NOMO-1 treated with DMSO at 0.1 percent for 48 hours (cell line): ENCODE measurements at regions not wholly inside any gene's neighbourhood (a gene's known extent, or its start where the extent isn't known, plus 50 kb on each side); places are given as distances from the start of the nearest gene placed in this dataset.

Experiments used
- DNase-seq: peaks from one replicate; lab custom pipeline; 2025; ENCODE audit not compliant: unreplicated experiment; lab: John Stamatoyannopoulos, UW

DNA sequence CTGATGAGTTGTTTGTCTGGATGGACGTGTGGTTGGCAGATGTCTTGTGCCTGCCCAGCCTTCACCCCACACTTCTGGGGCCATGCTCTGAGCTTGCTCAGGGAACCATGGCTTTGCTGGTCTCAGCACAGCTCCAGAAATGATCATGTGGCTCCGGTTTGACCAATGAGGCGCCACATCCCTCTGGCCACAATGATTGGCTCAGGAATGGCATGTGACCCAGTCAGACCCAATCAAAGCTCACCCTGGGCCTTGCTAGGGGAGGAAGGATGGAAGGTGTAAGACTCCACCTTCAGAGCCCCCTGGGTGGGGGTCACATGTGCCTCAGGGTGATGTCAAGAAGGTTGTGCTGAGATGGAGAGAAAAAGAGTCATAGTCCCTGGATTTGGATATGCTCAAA lies 281.6 kb upstream of the SULF2 start:
- DNase-seq: no peak

DNA sequence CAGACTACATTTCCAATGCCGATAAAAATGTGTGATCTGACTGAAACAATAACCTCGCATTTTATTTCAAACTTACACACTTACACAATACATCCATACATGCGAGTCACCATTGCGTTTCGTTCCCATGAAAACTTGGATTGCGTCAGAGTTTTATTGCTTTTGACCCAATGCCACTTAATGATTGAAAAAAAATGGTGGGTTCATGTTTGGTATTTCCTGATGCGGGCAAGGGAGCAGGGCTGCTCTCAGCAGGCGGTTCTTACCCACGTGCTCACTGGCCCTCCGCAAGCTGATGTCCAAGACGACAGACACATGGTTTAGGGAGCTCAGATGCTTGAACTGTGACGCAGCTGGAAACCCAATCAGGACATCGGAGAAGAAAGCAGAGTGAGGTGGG lies 281.0 kb upstream of the SULF2 start:
- no peak for DNase-seq

DNA sequence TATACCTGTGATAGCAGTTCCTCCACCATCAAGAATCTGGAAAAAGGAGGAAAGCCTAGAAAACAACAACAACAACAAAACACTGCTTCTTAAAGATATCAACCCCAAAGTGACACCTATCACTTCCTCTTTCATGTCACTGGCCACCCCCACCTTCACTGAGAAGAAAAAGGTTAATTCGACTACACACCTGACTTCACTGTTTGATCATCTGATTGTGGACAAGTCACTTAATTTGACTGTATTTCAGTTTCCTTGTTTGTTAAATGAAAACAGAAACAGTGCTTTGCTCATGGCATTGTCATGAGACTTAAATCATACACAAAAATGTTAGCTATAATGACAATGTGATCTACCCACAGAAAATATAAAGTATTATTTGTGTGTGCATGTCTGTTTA lies 280.6 kb upstream of the SULF2 start:
- no peak for DNase-seq

DNA sequence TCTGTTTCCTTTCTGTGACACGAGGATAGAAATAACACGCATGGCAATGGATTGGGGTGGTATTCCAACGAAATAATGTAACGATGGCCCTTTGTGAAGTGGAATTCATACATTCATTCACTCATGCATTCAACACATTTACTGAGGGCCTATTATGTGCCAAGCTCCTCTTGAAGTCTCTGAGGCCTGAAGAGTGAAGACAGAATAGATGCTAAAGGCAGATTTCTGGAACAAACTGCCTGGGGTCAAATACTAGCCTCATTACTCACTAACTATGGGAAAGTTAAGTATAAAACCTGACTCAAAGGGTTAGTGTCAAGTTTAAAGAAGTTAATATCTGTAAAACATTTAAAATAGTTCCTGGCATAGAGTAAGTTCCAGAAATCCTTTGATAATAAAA lies 279.6 kb upstream of the SULF2 start:
- DNase-seq: no peak

DNA sequence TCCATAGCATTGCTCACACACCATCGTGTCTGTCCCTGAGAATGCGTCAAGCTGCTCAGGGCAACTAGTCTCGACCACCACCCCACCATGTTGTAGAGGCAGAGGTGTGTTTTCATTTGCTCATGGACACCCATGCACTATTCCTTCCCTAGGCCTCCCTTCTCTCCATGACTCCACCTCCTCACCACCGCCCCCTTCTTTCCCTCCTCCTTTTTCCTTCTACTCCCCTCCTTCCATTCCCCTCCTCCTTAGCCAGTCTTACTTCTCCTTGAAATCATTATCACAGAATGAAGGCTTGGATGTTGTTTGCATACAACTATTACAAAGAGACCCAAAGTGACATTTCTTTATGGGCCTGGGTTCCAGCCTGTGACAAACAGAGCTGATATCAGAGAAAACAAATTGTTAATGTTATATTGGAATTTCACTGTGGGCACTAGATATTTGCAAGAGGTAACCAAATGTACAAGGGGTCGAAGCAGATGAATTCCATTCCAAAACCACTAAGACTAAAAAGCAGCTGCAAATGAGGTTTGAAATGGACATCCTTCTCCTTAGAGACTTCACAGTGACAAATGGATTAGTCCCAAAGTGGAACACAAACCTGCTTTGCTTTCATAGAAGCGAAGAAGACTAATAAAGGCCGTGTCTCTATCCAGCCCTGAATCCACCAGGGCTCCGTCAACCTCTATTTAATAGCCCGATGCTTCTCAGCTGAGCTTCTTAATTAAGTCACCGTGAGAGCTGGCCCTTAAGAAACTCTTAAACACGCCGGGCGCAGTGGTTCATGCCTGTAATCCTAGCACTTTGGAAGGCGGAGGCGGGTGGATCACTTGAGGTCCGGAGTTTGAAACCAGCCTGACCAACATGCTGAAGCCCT lies 275.8 kb upstream of the SULF2 start:
- no peak for DNase-seq

DNA sequence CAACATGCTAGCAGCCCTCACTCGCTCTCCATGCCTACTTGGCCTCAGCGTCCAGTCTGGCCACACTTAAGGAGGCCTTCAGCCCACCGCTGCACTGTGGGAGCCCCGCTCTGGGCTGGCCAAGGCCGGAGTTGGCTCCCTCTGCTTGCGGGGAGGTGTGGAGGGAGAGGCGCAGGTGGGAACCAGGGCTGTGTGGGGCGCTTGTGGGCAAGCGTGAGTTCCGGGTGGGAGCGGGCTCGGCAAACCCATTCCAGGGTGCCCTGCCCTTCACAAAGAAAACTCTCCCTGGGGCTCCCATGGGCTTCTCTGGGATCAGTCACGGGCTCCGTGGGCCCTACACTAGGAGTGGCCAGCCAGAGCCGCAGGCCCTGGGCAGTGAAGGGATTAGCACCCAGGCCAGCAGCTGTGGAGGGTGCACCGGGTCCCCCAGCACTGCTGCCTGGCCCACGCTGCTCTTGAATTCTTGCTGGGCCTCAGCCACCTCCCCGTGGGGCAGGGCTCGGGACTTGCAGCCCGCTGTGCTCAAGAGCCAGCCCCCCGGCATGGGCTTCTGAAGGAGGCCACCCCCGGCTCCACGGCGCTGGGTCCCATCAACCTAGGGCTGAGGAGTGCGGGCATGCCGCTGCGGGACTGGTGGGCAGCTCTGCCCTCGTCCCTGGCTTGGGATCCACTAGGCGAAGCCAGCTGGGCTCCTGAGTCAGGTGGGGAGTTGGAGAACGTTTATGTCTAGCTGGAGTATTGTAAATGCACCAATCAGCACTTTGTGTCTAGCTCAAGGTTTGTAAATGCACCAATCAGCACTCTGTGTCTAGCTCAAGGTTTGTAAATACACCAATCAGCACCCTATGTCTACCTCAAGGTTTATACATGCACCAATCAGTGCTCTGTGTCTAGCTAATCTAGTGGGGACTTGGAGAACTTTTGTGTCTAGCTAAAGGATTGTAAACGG lies 273.6 kb upstream of the SULF2 start:
- no peak for DNase-seq

DNA sequence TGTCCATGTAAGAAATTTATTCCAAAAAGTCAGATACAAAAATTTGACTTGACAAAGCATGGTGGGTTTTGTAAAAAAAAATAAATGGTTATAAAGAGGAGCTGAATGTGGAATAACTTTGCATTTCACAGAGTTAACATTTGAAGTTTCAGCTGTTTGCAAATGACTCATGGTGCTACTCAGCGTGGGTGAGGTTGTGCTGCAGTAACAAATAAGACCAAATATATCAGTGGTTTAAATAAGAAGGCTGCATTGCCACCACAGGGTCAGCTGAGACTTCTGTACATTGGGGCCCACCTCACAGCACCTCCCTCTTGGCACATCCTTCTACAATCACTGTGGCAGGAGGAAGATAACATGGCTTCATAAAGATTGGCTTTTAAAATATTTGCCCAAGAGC lies 272.5 kb upstream of the SULF2 start:
- DNase-seq: no peak

DNA sequence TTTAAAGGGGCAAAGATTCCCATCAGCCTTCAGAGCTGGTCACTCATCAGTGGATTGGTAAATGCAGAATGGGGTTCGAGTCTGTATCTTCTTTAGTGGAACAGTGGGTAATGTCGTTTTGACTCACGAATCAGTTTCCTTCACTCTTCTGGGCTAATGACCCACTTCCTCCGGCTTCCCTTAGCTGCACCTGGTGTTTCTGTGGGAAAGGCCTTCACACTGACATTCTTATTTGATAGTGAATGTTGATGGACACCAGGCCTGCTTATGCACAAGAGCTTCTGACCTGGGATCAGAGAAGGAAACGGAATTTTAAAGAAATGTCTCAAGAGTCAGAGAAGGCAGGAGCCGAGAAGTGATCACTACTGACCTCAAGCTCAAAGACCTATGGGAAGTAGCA lies 272.0 kb upstream of the SULF2 start:
- DNase-seq: no peak

DNA sequence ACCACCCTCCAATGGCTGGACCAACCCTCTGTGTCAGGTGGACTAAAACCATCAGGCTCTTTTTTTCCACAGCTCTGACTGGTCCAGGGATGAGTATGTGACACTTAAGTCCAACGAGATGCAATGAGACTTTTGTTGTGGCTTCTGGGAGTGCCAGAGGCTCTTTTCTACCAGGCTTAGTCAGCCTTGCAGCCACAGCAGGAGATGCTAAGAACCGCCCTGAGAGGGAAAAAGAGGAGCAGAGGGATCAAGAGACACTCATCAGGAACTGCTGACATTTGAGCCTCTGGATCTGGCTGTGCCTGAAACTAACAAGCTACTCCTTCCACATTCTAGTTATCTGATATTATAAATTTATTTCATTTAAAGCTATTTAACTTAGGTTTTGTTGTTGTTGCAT lies 270.9 kb upstream of the SULF2 start:
- DNase-seq: no peak

DNA sequence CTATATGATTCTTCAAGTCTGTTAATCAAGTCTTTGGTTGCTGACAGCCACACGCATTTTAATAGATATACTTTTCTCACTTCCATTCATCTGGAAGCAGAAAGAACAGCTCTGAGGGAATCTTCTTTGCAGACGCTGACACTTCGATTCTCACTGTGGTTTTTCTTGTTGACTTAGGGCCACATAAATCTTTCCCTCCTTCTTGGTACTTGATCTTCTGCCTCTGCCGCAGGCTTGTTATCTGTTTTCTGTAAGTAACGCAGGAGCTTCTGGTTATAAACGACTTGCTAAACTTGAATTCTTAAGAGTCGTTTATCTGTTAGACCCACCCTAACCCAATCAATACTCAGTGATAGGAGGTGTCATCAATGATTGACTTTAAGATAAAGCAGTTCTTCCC lies 268.8 kb upstream of the SULF2 start:
- no peak for DNase-seq

DNA sequence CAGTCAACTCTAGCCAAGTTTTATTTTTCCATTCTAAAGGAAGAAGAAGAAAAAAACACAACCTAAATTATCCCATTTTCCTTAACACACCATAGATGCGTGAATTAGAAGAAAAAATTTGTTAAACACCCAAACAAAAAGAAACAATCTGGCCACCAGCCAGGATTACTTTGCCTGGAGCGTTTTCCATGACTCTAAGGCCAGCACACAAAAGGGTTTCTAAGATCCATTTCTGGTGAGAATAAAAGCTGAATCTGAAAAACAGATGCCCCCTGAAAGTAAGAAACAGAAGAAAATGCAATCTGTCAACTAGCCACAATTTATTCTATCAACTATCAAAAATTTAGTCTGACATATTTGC lies 267.2 kb upstream of the SULF2 start:
- DNase-seq: no peak

DNA sequence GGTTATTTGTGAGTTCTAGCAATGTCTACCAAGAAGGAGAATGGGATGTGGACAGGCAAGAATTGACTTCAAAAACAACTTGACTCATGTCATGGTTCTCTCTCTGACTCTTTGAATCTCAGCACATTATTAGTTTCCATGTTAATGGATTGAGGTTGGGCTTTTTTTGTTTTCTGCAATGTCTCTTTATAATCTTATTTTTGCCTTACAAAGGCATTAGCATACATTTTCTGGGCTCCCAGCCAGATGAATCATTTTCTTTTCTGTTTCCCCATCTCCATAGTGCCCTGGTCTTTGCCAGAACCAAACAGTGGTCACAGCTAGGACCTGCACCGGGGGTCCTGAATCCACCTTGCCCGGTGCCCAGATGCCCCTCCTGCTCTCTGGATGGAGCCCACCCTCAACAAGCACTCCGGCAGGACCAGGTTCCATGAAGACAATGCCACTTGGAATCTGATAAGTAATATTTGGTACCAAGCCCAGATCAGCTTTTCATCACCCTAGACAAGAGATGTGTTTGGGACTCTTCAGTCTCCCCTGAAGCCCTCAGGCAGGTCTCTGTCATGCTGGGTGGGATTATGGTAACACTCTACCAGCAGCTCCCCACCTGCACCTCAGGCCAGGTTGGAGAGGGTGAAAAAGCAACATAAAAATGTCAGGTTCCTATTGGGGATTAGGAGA lies 266.7 kb upstream of the SULF2 start:
- no peak for DNase-seq

DNA sequence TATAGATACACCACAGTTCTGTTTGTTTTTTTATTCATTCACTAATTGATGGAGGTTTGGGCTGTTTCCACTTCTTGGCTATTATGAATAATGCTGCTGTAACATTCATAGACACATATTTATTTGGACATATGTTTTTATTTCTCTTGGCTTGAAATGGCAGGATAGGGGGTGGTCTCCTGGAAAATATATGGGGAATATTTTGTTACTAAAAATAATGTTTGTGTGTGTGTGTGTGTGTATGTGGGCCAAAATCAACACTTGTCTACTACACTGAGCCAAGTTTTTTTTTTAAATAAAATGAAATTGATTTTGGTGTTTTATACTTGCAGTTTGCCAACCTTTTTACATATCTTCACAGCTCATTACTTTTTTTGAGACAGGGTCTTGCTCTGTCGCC lies 264.4 kb upstream of the SULF2 start:
- DNase-seq: no peak

DNA sequence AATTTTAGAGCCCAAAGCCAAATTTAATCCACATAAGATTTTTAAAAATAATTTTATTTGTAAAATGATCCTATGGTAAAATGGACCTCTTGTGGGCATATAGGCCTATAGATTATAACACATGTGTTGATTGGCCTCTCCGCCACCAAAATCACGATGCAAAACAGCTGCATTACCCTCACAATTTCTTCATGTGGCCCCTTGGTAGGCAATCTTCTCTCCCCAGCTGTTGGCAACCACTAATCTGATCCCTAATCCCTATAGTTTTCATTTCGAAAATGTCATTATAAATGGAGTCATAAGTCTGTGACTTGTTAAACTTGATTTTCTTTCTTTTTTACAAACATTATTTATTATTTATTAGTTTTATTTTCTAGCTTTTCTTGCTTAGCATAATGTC lies 263.9 kb upstream of the SULF2 start:
- no peak for DNase-seq

DNA sequence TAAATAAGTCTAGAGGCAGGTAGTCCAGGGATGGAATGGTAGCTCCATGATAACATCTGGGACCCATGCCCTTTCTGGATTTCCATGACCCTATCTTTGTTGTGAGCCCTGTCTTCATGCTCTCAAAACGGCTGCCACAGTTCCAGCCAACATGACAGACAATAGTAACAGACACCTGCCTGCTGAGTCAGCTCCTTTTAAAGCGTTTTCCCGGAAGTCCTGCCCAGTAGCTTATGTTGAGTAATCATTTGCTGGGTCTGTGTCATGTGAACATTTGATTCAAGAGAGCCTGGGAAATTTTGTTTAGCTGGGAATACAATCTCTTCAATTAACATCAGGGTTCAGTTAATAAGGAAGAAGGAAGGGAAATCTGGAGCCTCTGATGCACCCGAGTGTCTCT lies 262.2 kb upstream of the SULF2 start:
- DNase-seq: no peak

DNA sequence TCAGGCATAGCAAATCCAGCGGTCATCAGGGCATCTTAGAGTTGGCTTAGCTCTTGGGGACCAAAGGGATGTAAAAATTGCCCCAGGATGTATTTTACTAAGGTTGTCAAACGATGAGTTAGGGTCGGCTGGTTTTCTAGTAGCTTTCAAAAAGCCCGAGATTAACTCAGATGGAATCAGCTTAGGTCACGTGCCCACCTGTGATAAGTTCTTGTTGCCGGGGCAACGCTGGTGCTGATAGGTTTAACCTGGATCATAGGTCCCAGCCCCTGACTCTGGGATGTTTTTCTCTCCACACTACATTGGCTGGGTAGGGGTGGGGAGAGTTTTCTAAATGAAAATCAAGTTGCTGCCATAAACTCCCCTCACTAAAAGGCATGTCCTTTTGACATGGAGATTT lies 257.3 kb upstream of the SULF2 start:
- DNase-seq: no peak

DNA sequence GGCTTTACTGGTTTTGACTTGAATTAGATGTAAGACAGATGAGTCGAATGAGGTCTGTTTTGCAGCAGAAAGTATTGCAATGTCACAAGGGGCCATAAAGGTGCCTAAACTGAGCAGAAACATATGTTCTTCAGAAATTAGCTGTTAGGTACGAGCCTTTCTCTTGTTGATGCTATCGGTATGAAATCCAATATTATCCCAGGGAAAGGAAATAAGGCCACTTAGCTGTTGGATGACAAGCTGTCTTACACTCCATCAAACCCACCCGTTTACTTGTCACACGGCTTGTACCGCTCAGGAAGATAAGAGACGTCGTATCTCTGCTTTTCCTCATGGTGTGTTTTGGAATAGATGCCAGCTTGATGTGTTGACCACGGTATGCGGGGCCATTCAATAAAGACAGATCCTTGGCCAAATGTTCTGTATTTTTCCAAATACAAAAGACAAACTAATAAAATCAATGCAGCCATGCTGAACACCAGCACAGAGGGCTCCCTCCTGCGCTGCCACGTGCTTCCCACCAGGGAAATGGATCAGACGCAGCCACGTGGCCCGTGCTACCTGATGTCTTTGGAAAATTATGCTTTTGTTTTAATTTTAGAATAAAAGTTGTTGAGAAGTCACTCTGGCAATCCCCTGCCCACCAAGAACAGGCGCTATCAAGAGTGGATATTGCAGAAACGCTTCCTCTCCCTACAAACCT lies 255.9 kb upstream of the SULF2 start:
- no peak for DNase-seq

DNA sequence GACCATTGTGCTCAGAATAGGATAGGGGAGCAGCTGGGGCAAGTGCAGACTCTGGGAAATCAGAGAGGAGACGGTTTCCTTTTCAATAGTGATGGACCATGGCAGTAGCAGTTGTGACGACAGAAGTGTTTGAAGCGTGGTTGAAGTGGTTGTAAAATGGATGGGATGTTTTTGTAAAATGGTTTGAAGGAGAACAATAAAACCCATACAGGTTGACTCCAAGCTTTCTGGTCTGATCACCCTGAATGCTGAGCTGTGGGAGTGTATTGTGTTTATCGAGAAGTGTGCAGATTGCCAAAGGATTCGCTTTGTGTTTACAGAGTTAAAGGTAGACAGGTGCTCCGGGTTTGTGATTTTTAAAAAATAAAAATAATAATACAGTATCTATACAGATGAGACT lies 255.2 kb upstream of the SULF2 start:
- no peak for DNase-seq

DNA sequence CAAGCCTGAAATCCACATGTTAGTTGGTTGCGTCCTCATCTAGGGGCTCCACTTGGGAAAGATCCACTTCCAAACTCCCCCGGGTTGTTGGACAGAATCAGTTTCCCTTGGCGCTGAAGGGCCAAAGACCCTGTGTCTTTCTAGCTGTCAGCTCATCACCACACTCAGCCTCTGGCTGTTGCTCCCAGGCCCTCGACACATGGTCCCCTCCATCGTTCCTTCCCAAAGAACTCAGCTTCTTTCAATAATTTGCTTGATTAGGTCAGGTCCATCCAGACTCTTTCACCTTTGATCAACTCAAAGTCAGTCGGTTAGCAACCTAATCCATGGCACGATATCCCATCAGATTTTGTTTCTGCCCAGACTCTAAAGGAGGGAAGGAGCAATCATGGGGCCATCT lies 254.8 kb upstream of the SULF2 start:
- no peak for DNase-seq

DNA sequence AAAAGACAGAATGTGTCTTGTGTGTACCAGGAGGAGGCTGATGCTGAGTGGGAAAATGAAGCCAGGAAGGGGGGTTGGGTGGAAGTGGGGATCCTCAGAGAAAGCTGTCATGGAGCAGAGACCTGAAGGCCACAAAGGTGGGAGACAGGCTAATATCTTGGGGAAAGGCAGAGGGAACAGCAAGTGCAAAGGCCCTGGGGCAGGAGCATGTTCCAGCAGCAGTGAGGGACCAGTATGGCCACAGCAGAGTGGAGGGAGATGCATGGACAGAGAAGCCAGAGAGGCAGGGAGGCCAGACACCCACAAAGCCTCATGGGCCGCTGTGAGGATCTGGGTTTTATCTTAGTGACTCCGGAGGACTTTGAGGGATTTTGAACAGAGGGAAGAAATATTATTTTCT lies 254.2 kb upstream of the SULF2 start:
- DNase-seq: no peak

DNA sequence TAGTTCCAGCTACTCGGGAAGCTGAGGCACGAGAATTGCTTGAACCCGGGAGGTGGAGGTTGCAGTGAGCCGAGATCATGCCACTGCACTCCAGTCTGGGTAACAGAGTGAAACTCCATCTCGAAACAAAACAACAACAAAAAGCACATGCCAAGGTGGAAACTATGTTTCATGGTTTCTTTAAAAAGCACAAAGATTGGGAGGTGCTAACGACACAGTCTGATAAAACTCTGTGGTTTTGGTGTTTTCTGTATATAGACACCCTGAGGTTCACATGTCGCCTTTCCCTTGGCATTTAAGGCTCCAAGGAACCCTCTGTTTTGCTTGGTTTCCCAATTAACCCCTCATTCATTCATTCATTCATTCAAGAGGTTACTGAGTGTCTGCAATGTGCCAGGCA lies 253.4 kb upstream of the SULF2 start:
- no peak for DNase-seq
